HepG2 (cell line): ENCODE measurements at regions not wholly inside any gene's neighbourhood (a gene's known extent, or its start where the extent isn't known, plus 50 kb on each side); places are given as distances from the start of the nearest gene placed in this dataset.

Experiments
- ATAC-seq: fragments of 200-7000 bp; cut with Tn5 transposase; 3 replicates; pipeline ENCODE4 v1.9.1; 2020; ENCODE audit warnings: mild to moderate bottlenecking, moderate library complexity
- BruUV-seq: library from RNA; stranded (reverse); fragments of 400-500 nt; replicated peaks from 2 replicates; lab custom pipeline; 2021; lab: Mats Ljungman, UMichigan
- CTCF ChIA-PET: fragments of 300-600 bp; formaldehyde crosslinking; extraction: SDS; loops from one replicate; lab custom pipeline; 2021; ENCODE audit warnings: low total read pairs, inconsistent platforms, low intra/inter-chr PET ratio; lab: Yijun Ruan, JAX
- POLR2A ChIA-PET: fragments of 350-600 bp; sonication (Branson Sonifier 250); formaldehyde crosslinking; loops from one replicate; lab custom pipeline; 2020; ENCODE audit warnings: antibody characterized with exemption, inconsistent platforms; lab: Yijun Ruan, JAX
- DNase-seq: peaks from one replicate; pipeline ENCODE4 v3.0.0-alpha.2; 2015; ENCODE audit warnings: low spot score
- FAIRE-seq: peaks from 3 replicates; lab custom pipeline; 2011; peaks lifted over from hg19 to GRCh38; lab: Jason Lieb, UNC
- H2AFZ ChIP-seq: one replicate; pipeline ENCODE4 v1.6.1; 2011; ENCODE audit warnings: low read length, inconsistent platforms
- H3K27ac ChIP-seq: fragments of 300-600 bp; 3 replicates; pipeline ENCODE4 v1.8.0; 2011; ENCODE audit warnings: mixed run types, mild to moderate bottlenecking, mixed read lengths, low read length, inconsistent platforms; ENCODE audit not compliant: insufficient read depth; ENCODE audit errors: extremely low read length
- H3K27me3 ChIP-seq, 2 experiments: fragments of 200-600 bp in 1 of 2; 2 replicates in 1 of 2; 3 replicates in 1 of 2; pipeline versions ENCODE4 v1.6.0 to v1.8.0; 2011; ENCODE audit warnings: low read length in 2 of 2, mild to moderate bottlenecking in 2 of 2, moderate library complexity in 2 of 2, inconsistent platforms in 1 of 2; ENCODE audit not compliant: insufficient read depth in 2 of 2, control insufficient read depth in 1 of 2
- H3K36me3 ChIP-seq, 2 experiments: fragments of 200-600 bp in 1 of 2; replicated peaks in 1 of 2; 2 replicates in 1 of 2; 3 replicates in 1 of 2; pipeline versions ENCODE4 v1.5.1 to v1.8.0; 2011; ENCODE audit warnings: low read length in 2 of 2, inconsistent platforms in 1 of 2; ENCODE audit not compliant: insufficient read depth in 2 of 2, control insufficient read depth in 1 of 2
- H3K4me1 ChIP-seq: 2 replicates; pipeline ENCODE4 v1.5.1; 2012; ENCODE audit warnings: low read length, inconsistent platforms; ENCODE audit not compliant: insufficient read depth
- H3K4me2 ChIP-seq: 2 replicates; pipeline ENCODE4 v1.6.0; 2011; ENCODE audit warnings: low read depth, low read length, inconsistent platforms
- H3K4me3 ChIP-seq, 3 experiments: fragments of 200-600 bp in 1 of 3; sonication (generic), shearing (Covaris generic) in 1 of 3; replicated peaks in 1 of 3; 2 replicates each; pipeline ENCODE4 v1.5.1; 2011 to 2016; ENCODE audit warnings: low read length in 3 of 3, inconsistent platforms in 2 of 3, low read depth in 2 of 3, mild to moderate bottlenecking in 2 of 3, control low read depth in 1 of 3, mixed read lengths in 1 of 3; ENCODE audit not compliant: insufficient read depth in 1 of 3
- H3K79me2 ChIP-seq: one replicate; pipeline ENCODE4 v1.6.1; 2011; ENCODE audit warnings: low read length, inconsistent platforms; ENCODE audit not compliant: insufficient read depth
- H3K9ac ChIP-seq: 2 replicates; pipeline ENCODE4 v1.6.0; 2011; ENCODE audit warnings: mild to moderate bottlenecking, low read depth, low read length, inconsistent platforms; ENCODE audit not compliant: insufficient read depth
- H3K9me3 ChIP-seq: 2 replicates; pipeline ENCODE4 v1.5.1; 2012; ENCODE audit warnings: mild to moderate bottlenecking, low read length
- H4K20me1 ChIP-seq: 2 replicates; pipeline ENCODE4 v1.6.0; 2011; ENCODE audit warnings: inconsistent platforms, mild to moderate bottlenecking, low read length, moderate library complexity; ENCODE audit not compliant: insufficient read depth
- MAFF ChIP-seq: IDR thresholded peaks from 2 replicates; pipeline ENCODE4 v1.6.1; 2011; ENCODE audit warnings: low read depth, low read length, improper control_type of control experiment
- MAFK ChIP-seq, 2 experiments: IDR thresholded peaks in 1 of 2; conservative IDR thresholded peaks in 1 of 2; 2 replicates each; pipeline ENCODE4 v1.6.1; 2011; ENCODE audit warnings: improper control_type of control experiment in 2 of 2, low read length in 2 of 2
- SNAI1 ChIP-seq: sonication (generic); formaldehyde crosslinking; IDR thresholded peaks from 2 replicates; pipeline ENCODE4 v1.5.0; 2020; ENCODE audit warnings: mild to moderate bottlenecking, missing genetic modification reagents, borderline replicate concordance
- ZFP41 ChIP-seq: sonication (generic); formaldehyde crosslinking; IDR thresholded peaks from 2 replicates; pipeline ENCODE4 v1.4.0; 2020; ENCODE audit warnings: mild to moderate bottlenecking, missing genetic modification reagents, borderline replicate concordance
- ZGPAT ChIP-seq: IDR thresholded peaks from 2 replicates; pipeline ENCODE4 v1.6.1; 2016; ENCODE audit warnings: mild to moderate bottlenecking
- ZNF713 ChIP-seq: sonication (generic); formaldehyde crosslinking; IDR thresholded peaks from 2 replicates; pipeline ENCODE4 v1.4.0; 2020; ENCODE audit warnings: mild to moderate bottlenecking, missing genetic modification reagents
- WGBS: methylation state at CpG from one replicate; pipeline ENCODE4 v1.1.6; 2017; ENCODE audit warnings: low lambda C conversion rate; 5-methylcytosine and 5-hydroxymethylcytosine counted together
- in situ Hi-C: cut with HindIII; loops from 2 replicates; pipeline ENCODE4 v1.10.0; 2017; ENCODE audit warnings: low pct_unique_long_range_greater_than_20kb; ENCODE audit not compliant: extremely low pct_ligation_motif_present
- intact Hi-C: fragments of 100-400 bp; cut with micrococcal nuclease; formaldehyde crosslinking; loops from one replicate; pipeline ENCODE4 v1.10.0; 2022; ENCODE audit not compliant: unreplicated experiment

GRCh38 chr18:68400889-68401288, 314.0 kb downstream of the TMX3 start:
- intact Hi-C loops = no loop called here
- no peaks in the 10 kb centered on the region for H3K9me3 ChIP-seq
- no peak for DNase-seq
- CTCF ChIA-PET = no interaction called here
- TF ChIP-seq ZGPAT (CRISPR knock-in tag) (no peak), MAFK (conservative IDR thresholded peaks at IDR 0.05 in 1 of 2, IDR thresholded peaks at IDR 0.05 in 1 of 2; ENCODE audit: low read length in 2 of 2) (peak; percentile 80 to 87), MAFF (peak; percentile 76)
- no peaks in the 10 kb centered on the region for H3K79me2 ChIP-seq
- H3K4me3 ChIP-seq = no peak overlapping the region
- H3K9ac ChIP-seq = no peak overlapping the region
- no TSS peak for BruUV-seq
- no peaks in the 10 kb centered on the region for H3K27me3 ChIP-seq
- POLR2A ChIA-PET = no interaction called here
- no peak overlapping the region for H2AFZ ChIP-seq
- no peaks in the 10 kb centered on the region for H3K36me3 ChIP-seq
- H3K4me1 ChIP-seq = no peaks in the 10 kb centered on the region
- FAIRE-seq = no peak
- no peaks in the 10 kb centered on the region for H4K20me1 ChIP-seq
- no peak overlapping the region for H3K4me2 ChIP-seq
- 2% methylated on average over 3 of the region's 3 CpGs for WGBS
- in situ Hi-C loops = no loop called here
- no peak for ATAC-seq
- no peak overlapping the region for H3K27ac ChIP-seq

GRCh38 chr18:68399721-68400120, 315.2 kb downstream of the TMX3 start:
- Histone ChIP-seq H3K4me3 (no peak overlapping the region), H3K4me1 (no peaks in the 10 kb centered on the region), H3K79me2 (no peaks in the 10 kb centered on the region), H3K27me3 (no peaks in the 10 kb centered on the region), H3K9ac (no peak overlapping the region), H2AFZ (no peak overlapping the region), H4K20me1 (no peaks in the 10 kb centered on the region), H3K4me2 (no peak overlapping the region), H3K9me3 (no peaks in the 10 kb centered on the region), H3K36me3 (no peaks in the 10 kb centered on the region), H3K27ac (no peak overlapping the region)
- in situ Hi-C loops (no loop called here), intact Hi-C loops (no loop called here)
- TF ChIP-seq SNAI1 (CRISPR knock-in tag) = no peak
- no peak for TF ChIP-seq ZFP41 (CRISPR knock-in tag)
- TF ChIP-seq ZNF713 (CRISPR knock-in tag) = no peak
- WGBS = 0% methylated on average over 2 of the region's 2 CpGs
- ChIA-PET CTCF (no interaction called here), POLR2A (no interaction called here)
- no TSS peak for BruUV-seq
- FAIRE-seq (no peak), DNase-seq (no peak), ATAC-seq (no peak)
